Liver (tissue), 3 donors: ENCODE measurements at regions not wholly inside any gene's neighbourhood (a gene's known extent, or its start where the extent isn't known, plus 50 kb on each side); places are given as distances from the start of the nearest gene placed in this dataset.

Experiments
- JUND ChIP-seq, 2 donors: IDR thresholded peaks; 2 replicates each; pipeline ENCODE4 v1.6.1; 2016; ENCODE audit warnings: antibody characterized with exemption in 2 of 2
- RXRA ChIP-seq, 2 donors: IDR thresholded peaks; 2 replicates each; pipeline ENCODE4 v1.6.1; 2017 to 2018; ENCODE audit warnings: antibody characterized with exemption in 2 of 2, mild to moderate bottlenecking in 1 of 2
- SP1 ChIP-seq: IDR thresholded peaks from 2 replicates; pipeline ENCODE4 v1.6.1; 2018; ENCODE audit warnings: antibody characterized with exemption, mild to moderate bottlenecking
- TAF1 ChIP-seq: conservative IDR thresholded peaks from 2 replicates; pipeline ENCODE4 v1.6.1; 2016; ENCODE audit warnings: antibody characterized with exemption, mild to moderate bottlenecking
- YY1 ChIP-seq: IDR thresholded peaks from 2 replicates; pipeline ENCODE4 v1.6.1; 2016; ENCODE audit warnings: antibody characterized with exemption, mild to moderate bottlenecking
- TF ChIP-seq, protein P1 (sequence below): fragments of 150-350 bp; IDR thresholded peaks from 2 replicates; pipeline ENCODE4 v1.5.1; 2017; ENCODE audit warnings: improper control_type of control experiment, low read depth, low read length; ENCODE audit not compliant: missing input control
- donor health status: healthy.
- donor health status: healthy.

DNA sequence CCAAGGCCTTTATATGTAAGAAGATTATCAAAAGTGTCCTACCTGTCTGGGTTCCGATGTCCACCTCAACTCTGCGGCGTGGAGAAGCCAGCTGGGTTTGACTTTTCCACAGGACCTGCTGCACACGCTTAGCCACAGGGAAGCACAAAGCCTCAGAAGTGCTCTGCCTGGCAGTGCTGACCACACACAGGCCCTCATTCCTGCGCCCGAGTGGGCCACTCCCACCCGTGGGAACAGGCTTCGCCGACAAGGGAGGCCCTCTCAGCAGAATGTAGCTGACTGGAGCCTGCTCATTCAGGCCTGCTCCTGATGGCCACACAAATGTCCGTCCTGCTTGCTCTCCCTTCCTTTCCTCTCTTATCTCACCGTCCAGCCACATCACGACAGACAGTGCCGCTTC lies 221.4 kb upstream of the LRRN1 start:
- TF ChIP-seq, protein P1, sequence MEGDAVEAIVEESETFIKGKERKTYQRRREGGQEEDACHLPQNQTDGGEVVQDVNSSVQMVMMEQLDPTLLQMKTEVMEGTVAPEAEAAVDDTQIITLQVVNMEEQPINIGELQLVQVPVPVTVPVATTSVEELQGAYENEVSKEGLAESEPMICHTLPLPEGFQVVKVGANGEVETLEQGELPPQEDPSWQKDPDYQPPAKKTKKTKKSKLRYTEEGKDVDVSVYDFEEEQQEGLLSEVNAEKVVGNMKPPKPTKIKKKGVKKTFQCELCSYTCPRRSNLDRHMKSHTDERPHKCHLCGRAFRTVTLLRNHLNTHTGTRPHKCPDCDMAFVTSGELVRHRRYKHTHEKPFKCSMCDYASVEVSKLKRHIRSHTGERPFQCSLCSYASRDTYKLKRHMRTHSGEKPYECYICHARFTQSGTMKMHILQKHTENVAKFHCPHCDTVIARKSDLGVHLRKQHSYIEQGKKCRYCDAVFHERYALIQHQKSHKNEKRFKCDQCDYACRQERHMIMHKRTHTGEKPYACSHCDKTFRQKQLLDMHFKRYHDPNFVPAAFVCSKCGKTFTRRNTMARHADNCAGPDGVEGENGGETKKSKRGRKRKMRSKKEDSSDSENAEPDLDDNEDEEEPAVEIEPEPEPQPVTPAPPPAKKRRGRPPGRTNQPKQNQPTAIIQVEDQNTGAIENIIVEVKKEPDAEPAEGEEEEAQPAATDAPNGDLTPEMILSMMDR, result no peak
- TF ChIP-seq YY1, result no peak
- TF ChIP-seq SP1, result no peak
- TF ChIP-seq JUND (IDR thresholded peaks at IDR 0.05), result no peak
- no peak for TF ChIP-seq TAF1
- no peak for TF ChIP-seq RXRA (IDR thresholded peaks at IDR 0.05)
